Activated CD4-positive, alpha-beta T cell treated with anti-CD3 and anti-CD28 coated beads, Interleukin-2, amount 10 ng/mL, durations not matched to agents 24 days and 14 days (primary cell): ENCODE measurements at regions not wholly inside any gene's neighbourhood (a gene's known extent, or its start where the extent isn't known, plus 50 kb on each side); places are given as distances from the start of the nearest gene placed in this dataset.

Source experiments
- DNase-seq: peaks from one replicate; pipeline ENCODE4 v3.0.0; 2022
- H3K27ac Mint-ChIP-seq: one replicate; pipeline ENCODE4 v1.8.0; 2022; ENCODE audit warnings: mild to moderate bottlenecking, mixed read lengths
- H3K27me3 Mint-ChIP-seq: one replicate; pipeline ENCODE4 v1.8.0; 2022; ENCODE audit warnings: mixed read lengths
- H3K36me3 Mint-ChIP-seq: one replicate; pipeline ENCODE4 v1.8.0; 2022; ENCODE audit warnings: low read depth, mild to moderate bottlenecking, mixed read lengths
- H3K4me1 Mint-ChIP-seq: one replicate; pipeline ENCODE4 v1.8.0; 2021; ENCODE audit warnings: mixed read lengths
- H3K4me3 Mint-ChIP-seq: one replicate; pipeline ENCODE4 v1.8.0; 2022; ENCODE audit warnings: mild to moderate bottlenecking, moderate library complexity, mixed read lengths
- H3K9me3 Mint-ChIP-seq: one replicate; pipeline ENCODE4 v1.8.0; 2021; ENCODE audit warnings: mixed read lengths
- intact Hi-C: fragments of 100-400 bp; cut with micrococcal nuclease; formaldehyde crosslinking; loops from one replicate; pipeline ENCODE4 v1.15.1; 2023

- no peaks in the 10 kb centered on the region for H3K9me3 Mint-ChIP-seq
- no peaks in the 10 kb centered on the region for H3K4me1 Mint-ChIP-seq
- H3K27me3 Mint-ChIP-seq = peaks cover 22% of the 10 kb centered on the region
- no peak for DNase-seq
- no peak overlapping the region for H3K4me3 Mint-ChIP-seq
- no peaks in the 10 kb centered on the region for H3K36me3 Mint-ChIP-seq
- no peak overlapping the region for H3K27ac Mint-ChIP-seq
- intact Hi-C loops = no loop called here
Measured at GRCh38 chr14:49527221-49527620, 59.0 kb downstream of the RPS29 start.

- no peak overlapping the region for H3K4me3 Mint-ChIP-seq
- no peak for DNase-seq
- intact Hi-C loops = no loop called here
- no peaks in the 10 kb centered on the region for H3K4me1 Mint-ChIP-seq
- H3K27me3 Mint-ChIP-seq = peaks cover 19% of the 10 kb centered on the region
- no peaks in the 10 kb centered on the region for H3K9me3 Mint-ChIP-seq
- no peaks in the 10 kb centered on the region for H3K36me3 Mint-ChIP-seq
- no peak overlapping the region for H3K27ac Mint-ChIP-seq
Measured at GRCh38 chr14:49526101-49526500, 60.1 kb downstream of the RPS29 start.

- Mint-ChIP-seq H3K36me3 (no peaks in the 10 kb centered on the region), H3K9me3 (no peaks in the 10 kb centered on the region), H3K4me1 (no peaks in the 10 kb centered on the region), H3K4me3 (no peak overlapping the region), H3K27me3 (peaks cover 4% of the 10 kb centered on the region), H3K27ac (no peak overlapping the region)
- DNase-seq = no peak
- intact Hi-C loops = no loop called here
Measured at GRCh38 chr14:49516286-49516685, 69.9 kb downstream of the RPS29 start.

- Mint-ChIP-seq H3K36me3 (no peaks in the 10 kb centered on the region), H3K4me1 (no peaks in the 10 kb centered on the region), H3K27ac (no peak overlapping the region), H3K9me3 (peaks cover 3% of the 10 kb centered on the region), H3K27me3 (peaks cover 5% of the 10 kb centered on the region), H3K4me3 (no peak overlapping the region)
- no peak for DNase-seq
- intact Hi-C loops = no loop called here
Measured at GRCh38 chr14:49512571-49512970, 73.6 kb downstream of the RPS29 start.

- Mint-ChIP-seq H3K27me3 (peaks cover 6% of the 10 kb centered on the region), H3K36me3 (no peaks in the 10 kb centered on the region), H3K27ac (no peak overlapping the region), H3K9me3 (peaks cover 3% of the 10 kb centered on the region), H3K4me3 (no peak overlapping the region), H3K4me1 (no peaks in the 10 kb centered on the region)
- no peak for DNase-seq
- intact Hi-C loops = no loop called here
Measured at GRCh38 chr14:49512147-49512551, 74.0 kb downstream of the RPS29 start.

- Mint-ChIP-seq H3K4me1 (peaks cover 3% of the 10 kb centered on the region), H3K9me3 (peaks cover 3% of the 10 kb centered on the region), H3K27me3 (peaks cover 13% of the 10 kb centered on the region), H3K36me3 (no peaks in the 10 kb centered on the region), H3K4me3 (no peak overlapping the region), H3K27ac (no peak overlapping the region)
- DNase-seq = no peak
- intact Hi-C loops = no loop called here
Measured at GRCh38 chr14:49508124-49508523, 78.1 kb downstream of the RPS29 start.

- H3K4me3 Mint-ChIP-seq = no peak overlapping the region
- peaks cover 3% of the 10 kb centered on the region for H3K9me3 Mint-ChIP-seq
- peaks cover 3% of the 10 kb centered on the region for H3K4me1 Mint-ChIP-seq
- H3K27ac Mint-ChIP-seq = no peak overlapping the region
- intact Hi-C loops = no loop called here
- peaks cover 16% of the 10 kb centered on the region for H3K27me3 Mint-ChIP-seq
- no peaks in the 10 kb centered on the region for H3K36me3 Mint-ChIP-seq
- DNase-seq = no peak
Measured at GRCh38 chr14:49506650-49507049, 79.5 kb downstream of the RPS29 start.

GRCh38 chr14:49505041-49505766 lies 81.0 kb downstream of the RPS29 start:
- Mint-ChIP-seq H3K27me3 (peaks cover 20% of the 10 kb centered on the region), H3K36me3 (no peaks in the 10 kb centered on the region), H3K4me3 (no peak overlapping the region), H3K27ac (no peak overlapping the region), H3K9me3 (peaks cover 3% of the 10 kb centered on the region), H3K4me1 (peaks cover 3% of the 10 kb centered on the region)
- no peak for DNase-seq
- intact Hi-C loops = no loop called here

GRCh38 chr14:49497725-49498348 lies 88.3 kb downstream of the RPS29 start:
- Mint-ChIP-seq H3K4me3 (no peak overlapping the region), H3K36me3 (no peaks in the 10 kb centered on the region), H3K4me1 (no peaks in the 10 kb centered on the region), H3K27me3 (peaks cover 19% of the 10 kb centered on the region), H3K9me3 (no peaks in the 10 kb centered on the region), H3K27ac (no peak overlapping the region)
- peak; percentile 73 for DNase-seq
- intact Hi-C loops = loop anchor here (1.0 kb wide), 1 partner anchor 36 kb away; no protein-coding TSS in a partner anchor

GRCh38 chr14:49497267-49497666 lies 88.9 kb downstream of the RPS29 start:
- no peaks in the 10 kb centered on the region for H3K9me3 Mint-ChIP-seq
- no peak for DNase-seq
- no peak overlapping the region for H3K27ac Mint-ChIP-seq
- H3K4me3 Mint-ChIP-seq = no peak overlapping the region
- intact Hi-C loops = loop anchor here (1.0 kb wide), 1 partner anchor 35 kb away; no protein-coding TSS in a partner anchor
- H3K36me3 Mint-ChIP-seq = no peaks in the 10 kb centered on the region
- peaks cover 19% of the 10 kb centered on the region for H3K27me3 Mint-ChIP-seq
- no peaks in the 10 kb centered on the region for H3K4me1 Mint-ChIP-seq

- H3K27ac Mint-ChIP-seq = no peak overlapping the region
- no peaks in the 10 kb centered on the region for H3K4me1 Mint-ChIP-seq
- no peak for DNase-seq
- H3K27me3 Mint-ChIP-seq = peaks cover 8% of the 10 kb centered on the region
- no peak overlapping the region for H3K4me3 Mint-ChIP-seq
- no peaks in the 10 kb centered on the region for H3K9me3 Mint-ChIP-seq
- H3K36me3 Mint-ChIP-seq = no peaks in the 10 kb centered on the region
- intact Hi-C loops = no loop called here
Measured at GRCh38 chr14:49494836-49495235, 91.3 kb downstream of the RPS29 start.

- no peak overlapping the region for H3K4me3 Mint-ChIP-seq
- DNase-seq = no peak
- intact Hi-C loops = no loop called here
- H3K4me1 Mint-ChIP-seq = no peaks in the 10 kb centered on the region
- H3K27ac Mint-ChIP-seq = no peak overlapping the region
- H3K36me3 Mint-ChIP-seq = no peaks in the 10 kb centered on the region
- H3K9me3 Mint-ChIP-seq = no peaks in the 10 kb centered on the region
- H3K27me3 Mint-ChIP-seq = peaks cover 7% of the 10 kb centered on the region
Measured at GRCh38 chr14:49493557-49493956, 92.6 kb downstream of the RPS29 start.

- Mint-ChIP-seq H3K4me3 (no peak overlapping the region), H3K27me3 (peaks cover 5% of the 10 kb centered on the region), H3K36me3 (no peaks in the 10 kb centered on the region), H3K9me3 (no peaks in the 10 kb centered on the region), H3K4me1 (no peaks in the 10 kb centered on the region), H3K27ac (no peak overlapping the region)
- no peak for DNase-seq
- intact Hi-C loops = no loop called here
Measured at GRCh38 chr14:49492151-49492550, 94.0 kb downstream of the RPS29 start.

GRCh38 chr14:49489341-49489740 lies 96.8 kb downstream of the RPS29 start:
- no peak for DNase-seq
- no peak overlapping the region for H3K27ac Mint-ChIP-seq
- H3K9me3 Mint-ChIP-seq = no peaks in the 10 kb centered on the region
- H3K36me3 Mint-ChIP-seq = no peaks in the 10 kb centered on the region
- H3K4me1 Mint-ChIP-seq = no peaks in the 10 kb centered on the region
- intact Hi-C loops = no loop called here
- no peak overlapping the region for H3K4me3 Mint-ChIP-seq
- H3K27me3 Mint-ChIP-seq = peaks cover 10% of the 10 kb centered on the region
